ENCODE measurements at regions not wholly inside any gene's neighbourhood (a gene's known extent, or its start where the extent isn't known, plus 50 kb on each side); places are given as distances from the start of the nearest gene placed in this dataset.
A peak's percentile ranks its signal among the peaks of the same experiment; 100 is the strongest.

DNA sequence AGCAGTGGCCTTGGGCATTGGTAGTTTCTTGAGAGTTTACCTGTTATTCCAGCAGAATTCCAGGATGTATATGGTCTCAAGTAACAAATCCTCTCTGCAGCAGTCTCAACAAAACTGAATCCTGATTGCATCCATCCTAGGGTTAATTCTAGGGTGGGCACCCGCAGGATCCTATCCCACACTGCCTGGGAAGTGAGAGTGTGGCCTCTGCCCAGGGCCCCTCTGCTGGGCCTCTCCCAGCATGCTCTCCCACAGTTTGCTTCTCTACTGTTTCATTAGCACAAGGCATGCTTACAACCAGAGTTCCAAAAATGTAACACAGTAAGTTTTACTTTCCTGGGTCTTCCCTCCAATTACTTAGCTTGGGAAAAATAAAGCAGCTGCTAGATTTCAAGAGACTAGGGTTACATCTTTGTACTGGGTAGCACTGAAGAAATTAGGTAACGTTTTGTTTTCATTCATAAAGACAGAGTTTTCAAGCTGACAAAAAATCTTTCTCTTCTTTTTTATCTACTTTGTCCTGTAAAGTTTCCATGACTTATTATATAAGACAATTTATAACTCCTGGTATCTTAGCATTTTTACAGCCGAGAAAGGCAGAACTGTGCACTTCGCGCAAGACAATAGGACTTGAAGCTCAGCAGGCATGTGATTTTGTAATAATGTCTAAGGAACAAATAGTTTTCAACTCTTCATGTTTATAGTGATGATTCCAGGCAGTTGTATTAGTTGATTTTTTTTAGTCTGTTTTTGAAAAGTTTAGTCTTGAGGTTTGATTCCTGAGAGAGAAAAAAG lies 131.2 kb upstream of the PCDH18 start:
- H4K91ac ChIP-seq (ENCODE audit: insufficient read depth, low read depth, low read length) = peak overlapping the region; percentile 94
- dilution Hi-C loops (cut with HindIII; ENCODE audit: low sequenced_read_pairs, unreplicated experiment) (no loop called here), intact Hi-C loops (cut with micrococcal nuclease) (loop anchor here (1.0 to 5.0 kb wide), 3 partner anchors 42 to 519 kb away; no protein-coding TSS in a partner anchor), in situ Hi-C loops (cut with MboI; ENCODE audit: low sequenced_read_pairs) (no loop called here)
- CTCF ChIA-PET = interaction anchor here (0.6 to 1.0 kb wide), 3 partner anchors 17 to 364 kb away, joined by 3 to 4 read pairs (median 3); no protein-coding TSS in a partner anchor
- H3K9ac ChIP-seq (ENCODE audit: low read depth, low read length) = peak overlapping the region; percentile 72
- peak overlapping the region; percentile 97 for H3K23ac ChIP-seq (ENCODE audit: low read depth, low read length)
- no peaks in the 10 kb centered on the region for H3K9me3 ChIP-seq (ENCODE audit: control insufficient read depth, insufficient read depth, low read length)
- H4K5ac ChIP-seq (ENCODE audit: low read depth, low read length) = peak overlapping the region; percentile 90
- peak overlapping the region; percentile 98 for H3K18ac ChIP-seq (ENCODE audit: low read depth, low read length)
- peak overlapping the region; percentile 93 for H2AK9ac ChIP-seq (replicated peaks; ENCODE audit: low read depth, low read length, poor library complexity)
- WGBS, 2 experiments (ENCODE audit: extremely low coverage in 2 of 2, insufficient read length in 1 of 2) = no CpG with 5 or more reads among the region's 5 CpGs
- H2BK120ac ChIP-seq (ENCODE audit: low read depth, low read length) = peak overlapping the region; percentile 99
- H3K4me3 ChIP-seq (ENCODE audit: insufficient read depth, low read depth, low read length) = no peak overlapping the region
- ATAC-seq (ENCODE audit: low read depth) (peak; percentile 13), DNase-seq (no peak)
- H3K4me1 ChIP-seq (ENCODE audit: control insufficient read depth, insufficient read depth, low read length) = peaks cover 18% of the 10 kb centered on the region
- H4K8ac ChIP-seq (ENCODE audit: low read depth in 2 of 2, low read length in 2 of 2) = peak overlapping the region; percentile 83 to 94
- H3K79me1 ChIP-seq (ENCODE audit: low read depth in 1 of 2, low read length in 2 of 2) = peaks cover 0 to 20% of the 10 kb centered on the region in 2 experiments; a peak in 2 of 4 replicates
- peak overlapping the region; percentile 89 for H2AK5ac ChIP-seq (ENCODE audit: low read depth, low read length)
- peak overlapping the region; percentile 92 for H3K4ac ChIP-seq (ENCODE audit: low read depth, low read length)
- no peaks in the 10 kb centered on the region for H3K27me3 ChIP-seq (ENCODE audit: control insufficient read depth, insufficient read depth, low read length)
- H2BK20ac ChIP-seq (ENCODE audit: low read depth, low read length) = peak overlapping the region; percentile 84
- H3K9me1 ChIP-seq (ENCODE audit: insufficient read depth, low read length) = peaks cover 11% of the 10 kb centered on the region
- POLR2A ChIA-PET (ENCODE audit: unreplicated experiment) = interaction anchor here (0.5 to 1.3 kb wide), 8 partner anchors 10 to 493 kb away, joined by 3 to 7 read pairs (median 4); partner anchors contain the start of gene PCDH18
- H2AFZ ChIP-seq (replicated peaks; ENCODE audit: low read length, poor library complexity) = peak overlapping the region; percentile 86
- no peaks in the 10 kb centered on the region for H3K36me3 ChIP-seq (ENCODE audit: control insufficient read depth, insufficient read depth, low read length)
- H4K20me1 ChIP-seq (ENCODE audit: insufficient read depth, low read length) = no peaks in the 10 kb centered on the region
- peak overlapping the region; percentile 83 for H3K56ac ChIP-seq (ENCODE audit: extremely low read depth, insufficient read depth, low read length)
- peak overlapping the region; percentile 98 for H3K27ac ChIP-seq (ENCODE audit: insufficient read depth, low read length)
- peak overlapping the region; percentile 99 for H2BK15ac ChIP-seq (ENCODE audit: low read depth, low read length)
- BruUV-seq (replicated peaks) = no TSS peak
- H3K14ac ChIP-seq (replicated peaks; ENCODE audit: low read depth, low read length) = peak overlapping the region; percentile 88
- no peak for TF ChIP-seq MAZ (IDR thresholded peaks at IDR 0.05; ENCODE audit: borderline replicate concordance, low read depth, low read length)
- TF ChIP-seq, protein P1, sequence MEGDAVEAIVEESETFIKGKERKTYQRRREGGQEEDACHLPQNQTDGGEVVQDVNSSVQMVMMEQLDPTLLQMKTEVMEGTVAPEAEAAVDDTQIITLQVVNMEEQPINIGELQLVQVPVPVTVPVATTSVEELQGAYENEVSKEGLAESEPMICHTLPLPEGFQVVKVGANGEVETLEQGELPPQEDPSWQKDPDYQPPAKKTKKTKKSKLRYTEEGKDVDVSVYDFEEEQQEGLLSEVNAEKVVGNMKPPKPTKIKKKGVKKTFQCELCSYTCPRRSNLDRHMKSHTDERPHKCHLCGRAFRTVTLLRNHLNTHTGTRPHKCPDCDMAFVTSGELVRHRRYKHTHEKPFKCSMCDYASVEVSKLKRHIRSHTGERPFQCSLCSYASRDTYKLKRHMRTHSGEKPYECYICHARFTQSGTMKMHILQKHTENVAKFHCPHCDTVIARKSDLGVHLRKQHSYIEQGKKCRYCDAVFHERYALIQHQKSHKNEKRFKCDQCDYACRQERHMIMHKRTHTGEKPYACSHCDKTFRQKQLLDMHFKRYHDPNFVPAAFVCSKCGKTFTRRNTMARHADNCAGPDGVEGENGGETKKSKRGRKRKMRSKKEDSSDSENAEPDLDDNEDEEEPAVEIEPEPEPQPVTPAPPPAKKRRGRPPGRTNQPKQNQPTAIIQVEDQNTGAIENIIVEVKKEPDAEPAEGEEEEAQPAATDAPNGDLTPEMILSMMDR (conservative IDR thresholded peaks at IDR 0.05; ENCODE audit: low read depth, low read length) = no peak
- TF ChIP-seq, protein P2, sequence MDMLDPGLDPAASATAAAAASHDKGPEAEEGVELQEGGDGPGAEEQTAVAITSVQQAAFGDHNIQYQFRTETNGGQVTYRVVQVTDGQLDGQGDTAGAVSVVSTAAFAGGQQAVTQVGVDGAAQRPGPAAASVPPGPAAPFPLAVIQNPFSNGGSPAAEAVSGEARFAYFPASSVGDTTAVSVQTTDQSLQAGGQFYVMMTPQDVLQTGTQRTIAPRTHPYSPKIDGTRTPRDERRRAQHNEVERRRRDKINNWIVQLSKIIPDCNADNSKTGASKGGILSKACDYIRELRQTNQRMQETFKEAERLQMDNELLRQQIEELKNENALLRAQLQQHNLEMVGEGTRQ (IDR thresholded peaks at IDR 0.05; ENCODE audit: low read depth, low read length) = no peak
- no peak for TF ChIP-seq RFX5 (IDR thresholded peaks at IDR 0.05; ENCODE audit: low read depth, low read length)
- no peak for TF ChIP-seq NFE2L2 (IDR thresholded peaks at IDR 0.05; ENCODE audit: low read depth, low read length)
- TF ChIP-seq BHLHE40 (IDR thresholded peaks at IDR 0.05; ENCODE audit: low read depth, low read length) = no peak
- TF ChIP-seq MXI1 (IDR thresholded peaks at IDR 0.05; ENCODE audit: borderline replicate concordance, low read depth, low read length) = no peak
- no peak for TF ChIP-seq FOS (IDR thresholded peaks at IDR 0.05; ENCODE audit: low read depth, low read length)
- no peak for TF ChIP-seq MAFK (IDR thresholded peaks at IDR 0.05; ENCODE audit: low read depth, low read length)
- TF ChIP-seq RAD21 (IDR thresholded peaks at IDR 0.05; ENCODE audit: low read length) = no peak
- TF ChIP-seq CEBPB (IDR thresholded peaks at IDR 0.05; ENCODE audit: low read depth, low read length) = no peak
- TF ChIP-seq RCOR1 (IDR thresholded peaks at IDR 0.05; ENCODE audit: insufficient replicate concordance, low read length) = no peak
- TF ChIP-seq, protein P3, sequence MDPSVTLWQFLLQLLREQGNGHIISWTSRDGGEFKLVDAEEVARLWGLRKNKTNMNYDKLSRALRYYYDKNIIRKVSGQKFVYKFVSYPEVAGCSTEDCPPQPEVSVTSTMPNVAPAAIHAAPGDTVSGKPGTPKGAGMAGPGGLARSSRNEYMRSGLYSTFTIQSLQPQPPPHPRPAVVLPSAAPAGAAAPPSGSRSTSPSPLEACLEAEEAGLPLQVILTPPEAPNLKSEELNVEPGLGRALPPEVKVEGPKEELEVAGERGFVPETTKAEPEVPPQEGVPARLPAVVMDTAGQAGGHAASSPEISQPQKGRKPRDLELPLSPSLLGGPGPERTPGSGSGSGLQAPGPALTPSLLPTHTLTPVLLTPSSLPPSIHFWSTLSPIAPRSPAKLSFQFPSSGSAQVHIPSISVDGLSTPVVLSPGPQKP (IDR thresholded peaks at IDR 0.05; ENCODE audit: borderline replicate concordance, low read depth, low read length) = no peak
- TF ChIP-seq CHD1 (IDR thresholded peaks at IDR 0.05; ENCODE audit: low read depth, low read length) = no peak
- peak overlapping the region; percentile 95 for H2BK5ac ChIP-seq (ENCODE audit: low read depth, low read length, poor library complexity, severe bottlenecking)
- H3K4me2 ChIP-seq (ENCODE audit: low read depth, low read length) = peak overlapping the region; percentile 72

All from IMR-90 (cell line).